CD4-positive, alpha-beta memory T cell (primary cell): ENCODE measurements at regions not wholly inside any gene's neighbourhood (a gene's known extent, or its start where the extent isn't known, plus 50 kb on each side); places are given as distances from the start of the nearest gene placed in this dataset.

Experiments
- CTCF ChIA-PET: fragments of 350-600 bp; sonication (Branson Sonifier 250); formaldehyde crosslinking; loops from one replicate; lab custom pipeline; 2021; ENCODE audit warnings: inconsistent platforms; ENCODE audit not compliant: partially characterized antibody; lab: Charles Lee
- POLR2A ChIA-PET: fragments of 350-600 bp; sonication (Branson Sonifier 250); formaldehyde crosslinking; loops from one replicate; lab custom pipeline; 2021; ENCODE audit not compliant: partially characterized antibody; lab: Charles Lee
- DNase-seq, 5 donors: peaks; one replicate each; pipeline versions ENCODE4 v3.0.0 to v3.0.0-alpha.2; 2020 to 2022; ENCODE audit warnings: mixed read lengths in 1 of 5
- H3K27ac ChIP-seq: one replicate; pipeline ENCODE4 v1.7.0; 2013; ENCODE audit warnings: low read depth, low read length
- H3K27me3 ChIP-seq: 2 replicates; pipeline ENCODE4 v1.7.0; 2013; ENCODE audit warnings: mild to moderate bottlenecking, low read length, moderate library complexity; ENCODE audit not compliant: insufficient read depth
- H3K36me3 ChIP-seq: 2 replicates; pipeline ENCODE4 v1.7.0; 2013; ENCODE audit warnings: mild to moderate bottlenecking, low read length, moderate library complexity; ENCODE audit not compliant: insufficient read depth
- H3K4me1 ChIP-seq: 2 replicates; pipeline ENCODE4 v1.7.0; 2013; ENCODE audit warnings: mild to moderate bottlenecking, low read length, moderate library complexity; ENCODE audit not compliant: insufficient read depth
- H3K4me3 ChIP-seq, 2 donors: one replicate each; pipeline ENCODE4 v1.7.0; 2013; ENCODE audit warnings: low read length in 2 of 2, mild to moderate bottlenecking in 1 of 2
- H3K9me3 ChIP-seq, 2 donors: one replicate each; pipeline ENCODE4 v1.7.0; 2013; ENCODE audit warnings: low read length in 2 of 2, control low read depth in 1 of 2; ENCODE audit not compliant: control insufficient read depth in 1 of 2
- H3K27ac Mint-ChIP-seq, 7 donors: one replicate each; pipeline ENCODE4 v1.8.0; 2020 to 2021; ENCODE audit warnings: mixed read lengths in 7 of 7, mild to moderate bottlenecking in 6 of 7, inconsistent platforms in 3 of 7, moderate library complexity in 3 of 7
- H3K27me3 Mint-ChIP-seq, 2 donors: one replicate each; pipeline ENCODE4 v1.8.0; 2020 to 2021; ENCODE audit warnings: mixed read lengths in 2 of 2
- H3K36me3 Mint-ChIP-seq, 2 donors: one replicate each; pipeline ENCODE4 v1.8.0; 2020 to 2021; ENCODE audit warnings: mixed read lengths in 2 of 2, inconsistent platforms in 1 of 2, mild to moderate bottlenecking in 1 of 2
- H3K4me1 Mint-ChIP-seq, 4 donors: one replicate each; pipeline ENCODE4 v1.8.0; 2020 to 2021; ENCODE audit warnings: mixed read lengths in 4 of 4, mild to moderate bottlenecking in 1 of 4
- H3K4me3 Mint-ChIP-seq, 8 donors: one replicate each; pipeline ENCODE4 v1.8.0; 2020 to 2021; ENCODE audit warnings: mixed read lengths in 8 of 8, mild to moderate bottlenecking in 7 of 8, moderate library complexity in 6 of 8, inconsistent platforms in 3 of 8
- H3K9me3 Mint-ChIP-seq, 8 donors: one replicate each; pipeline ENCODE4 v1.8.0; 2020 to 2021; ENCODE audit warnings: mixed read lengths in 8 of 8, mild to moderate bottlenecking in 5 of 8, inconsistent platforms in 3 of 8, moderate library complexity in 1 of 8
- intact Hi-C: fragments of 100-400 bp; cut with micrococcal nuclease; formaldehyde crosslinking; loops from one replicate; pipeline ENCODE4 v1.15.1; 2023

- Histone ChIP-seq H3K36me3 (no peaks in the 10 kb centered on the region), H3K4me1 (no peaks in the 10 kb centered on the region), H3K27me3 (no peaks in the 10 kb centered on the region), H3K4me3 (no peak overlapping the region), H3K9me3 (no peaks in the 10 kb centered on the region), H3K27ac (no peak overlapping the region)
- no peak for DNase-seq
- H3K4me1 Mint-ChIP-seq, result no peaks in the 10 kb centered on the region
- ChIA-PET POLR2A (no interaction called here), CTCF (no interaction called here)
- H3K4me3 Mint-ChIP-seq, result no peak overlapping the region
- no peak overlapping the region for H3K27ac Mint-ChIP-seq
- intact Hi-C loops, result no loop called here
- no peaks in the 10 kb centered on the region for H3K27me3 Mint-ChIP-seq
- H3K36me3 Mint-ChIP-seq, result no peaks in the 10 kb centered on the region
- H3K9me3 Mint-ChIP-seq, result peaks cover 0 to 12% (median 0%) of the 10 kb centered on the region in 8 donors
Measured at GRCh38 chr4:11839889-11840288, 411.2 kb upstream of the HS3ST1 start.

GRCh38 chr4:11831739-11832138 lies 403.0 kb upstream of the HS3ST1 start:
- ChIA-PET POLR2A (no interaction called here), CTCF (no interaction called here)
- Histone ChIP-seq H3K27me3 (no peaks in the 10 kb centered on the region), H3K4me1 (no peaks in the 10 kb centered on the region), H3K27ac (no peak overlapping the region), H3K9me3 (no peaks in the 10 kb centered on the region), H3K36me3 (no peaks in the 10 kb centered on the region), H3K4me3 (no peak overlapping the region)
- H3K9me3 Mint-ChIP-seq, result peaks cover 0 to 3% (median 1%) of the 10 kb centered on the region in 8 donors
- H3K36me3 Mint-ChIP-seq, result no peaks in the 10 kb centered on the region
- H3K27me3 Mint-ChIP-seq, result no peaks in the 10 kb centered on the region
- no peak overlapping the region for H3K27ac Mint-ChIP-seq
- intact Hi-C loops, result no loop called here
- H3K4me1 Mint-ChIP-seq, result no peaks in the 10 kb centered on the region
- no peak for DNase-seq
- H3K4me3 Mint-ChIP-seq, result no peak overlapping the region

GRCh38 chr4:11824566-11824965 lies 395.9 kb upstream of the HS3ST1 start:
- H3K36me3 Mint-ChIP-seq, result no peaks in the 10 kb centered on the region
- Histone ChIP-seq H3K36me3 (no peaks in the 10 kb centered on the region), H3K9me3 (no peaks in the 10 kb centered on the region), H3K4me3 (no peak overlapping the region), H3K27me3 (no peaks in the 10 kb centered on the region), H3K4me1 (no peaks in the 10 kb centered on the region), H3K27ac (no peak overlapping the region)
- no peak overlapping the region for H3K27ac Mint-ChIP-seq
- DNase-seq, result no peak
- H3K4me3 Mint-ChIP-seq, result no peak overlapping the region
- POLR2A ChIA-PET, result no interaction called here
- peaks cover 0 to 13% (median 4%) of the 10 kb centered on the region in 8 donors for H3K9me3 Mint-ChIP-seq
- H3K27me3 Mint-ChIP-seq, result no peaks in the 10 kb centered on the region
- intact Hi-C loops, result no loop called here
- CTCF ChIA-PET, result no interaction called here
- H3K4me1 Mint-ChIP-seq, result no peaks in the 10 kb centered on the region

GRCh38 chr4:11821772-11822430 lies 393.2 kb upstream of the HS3ST1 start:
- H3K36me3 Mint-ChIP-seq, result no peaks in the 10 kb centered on the region
- no peak overlapping the region for H3K4me3 ChIP-seq
- no peak for DNase-seq
- H3K4me1 Mint-ChIP-seq, result no peaks in the 10 kb centered on the region
- no peaks in the 10 kb centered on the region for H3K4me1 ChIP-seq
- POLR2A ChIA-PET, result no interaction called here
- no peak overlapping the region for H3K4me3 Mint-ChIP-seq
- CTCF ChIA-PET, result no interaction called here
- H3K9me3 ChIP-seq, result no peaks in the 10 kb centered on the region
- H3K27ac ChIP-seq, result no peak overlapping the region
- H3K36me3 ChIP-seq, result no peaks in the 10 kb centered on the region
- H3K27me3 Mint-ChIP-seq, result no peaks in the 10 kb centered on the region
- H3K9me3 Mint-ChIP-seq, result peaks cover 0 to 11% (median 3%) of the 10 kb centered on the region in 8 donors
- H3K27me3 ChIP-seq, result no peaks in the 10 kb centered on the region
- intact Hi-C loops, result no loop called here
- H3K27ac Mint-ChIP-seq, result no peak overlapping the region

- H3K9me3 ChIP-seq, result no peaks in the 10 kb centered on the region
- no peak for DNase-seq
- H3K27ac Mint-ChIP-seq, result no peak overlapping the region
- no peak overlapping the region for H3K27ac ChIP-seq
- no peaks in the 10 kb centered on the region for H3K27me3 ChIP-seq
- H3K4me3 Mint-ChIP-seq, result no peak overlapping the region
- no peaks in the 10 kb centered on the region for H3K36me3 ChIP-seq
- ChIA-PET POLR2A (no interaction called here), CTCF (no interaction called here)
- peaks cover 0 to 4% (median 0%) of the 10 kb centered on the region in 8 donors for H3K9me3 Mint-ChIP-seq
- intact Hi-C loops, result no loop called here
- no peaks in the 10 kb centered on the region for H3K4me1 ChIP-seq
- no peaks in the 10 kb centered on the region for H3K36me3 Mint-ChIP-seq
- no peaks in the 10 kb centered on the region for H3K4me1 Mint-ChIP-seq
- H3K27me3 Mint-ChIP-seq, result no peaks in the 10 kb centered on the region
- no peak overlapping the region for H3K4me3 ChIP-seq
Measured at GRCh38 chr4:11817088-11817487, 388.4 kb upstream of the HS3ST1 start.

- H3K9me3 Mint-ChIP-seq, result peaks cover 0 to 4% (median 0%) of the 10 kb centered on the region in 8 donors
- Histone ChIP-seq H3K27me3 (no peaks in the 10 kb centered on the region), H3K27ac (no peak overlapping the region), H3K36me3 (no peaks in the 10 kb centered on the region), H3K4me1 (no peaks in the 10 kb centered on the region), H3K4me3 (no peak overlapping the region), H3K9me3 (no peaks in the 10 kb centered on the region)
- H3K27me3 Mint-ChIP-seq, result no peaks in the 10 kb centered on the region
- no peak for DNase-seq
- no peaks in the 10 kb centered on the region for H3K36me3 Mint-ChIP-seq
- CTCF ChIA-PET, result no interaction called here
- no peak overlapping the region for H3K4me3 Mint-ChIP-seq
- no peaks in the 10 kb centered on the region for H3K4me1 Mint-ChIP-seq
- H3K27ac Mint-ChIP-seq, result no peak overlapping the region
- POLR2A ChIA-PET, result no interaction called here
- intact Hi-C loops, result no loop called here
Measured at GRCh38 chr4:11814758-11815157, 386.1 kb upstream of the HS3ST1 start.

- no peak overlapping the region for H3K4me3 Mint-ChIP-seq
- no peaks in the 10 kb centered on the region for H3K4me1 Mint-ChIP-seq
- intact Hi-C loops, result no loop called here
- no peak overlapping the region for H3K27ac Mint-ChIP-seq
- Histone ChIP-seq H3K4me3 (no peak overlapping the region), H3K27ac (no peak overlapping the region), H3K9me3 (no peaks in the 10 kb centered on the region), H3K27me3 (no peaks in the 10 kb centered on the region), H3K36me3 (no peaks in the 10 kb centered on the region), H3K4me1 (no peaks in the 10 kb centered on the region)
- H3K36me3 Mint-ChIP-seq, result no peaks in the 10 kb centered on the region
- no peak for DNase-seq
- no peaks in the 10 kb centered on the region for H3K27me3 Mint-ChIP-seq
- ChIA-PET CTCF (no interaction called here), POLR2A (no interaction called here)
- H3K9me3 Mint-ChIP-seq, result peaks cover 0 to 3% (median 0%) of the 10 kb centered on the region in 8 donors
Measured at GRCh38 chr4:11813951-11814446, 385.3 kb upstream of the HS3ST1 start.
